Left ventricle myocardium inferior (tissue), 1 donor: ENCODE measurements at regions not wholly inside any gene's neighbourhood (a gene's known extent, or its start where the extent isn't known, plus 50 kb on each side); places are given as distances from the start of the nearest gene placed in this dataset.

ENCODE experiments used
- DNase-seq: peaks from one replicate; pipeline ENCODE4 v3.0.0-alpha.2; 2020
- H3K27ac ChIP-seq: fragments of 200-600 bp; replicated peaks from 2 replicates; pipeline ENCODE4 v1.8.0; 2021
- H3K27me3 ChIP-seq: fragments of 200-600 bp; 2 replicates; pipeline ENCODE4 v1.8.0; 2021; ENCODE audit warnings: low read depth
- H3K36me3 ChIP-seq: fragments of 200-600 bp; 2 replicates; pipeline ENCODE4 v1.8.0; 2021
- H3K4me1 ChIP-seq: fragments of 200-600 bp; 2 replicates; pipeline ENCODE4 v1.8.0; 2021
- H3K4me3 ChIP-seq: fragments of 200-600 bp; 2 replicates; pipeline ENCODE4 v1.8.0; 2021; ENCODE audit warnings: mild to moderate bottlenecking, moderate library complexity
- H3K9me3 ChIP-seq: fragments of 200-600 bp; replicated peaks from 2 replicates; pipeline ENCODE4 v1.8.0; 2021
- intact Hi-C: fragments of 100-400 bp; cut with micrococcal nuclease; formaldehyde crosslinking; loops from one replicate; pipeline ENCODE4 v1.11.0; 2022
- TF ChIP-seq, protein P1 (sequence below): fragments of 200-600 bp; IDR thresholded peaks from 2 replicates; pipeline ENCODE4 v1.8.0; 2021; ENCODE audit warnings: antibody characterized with exemption, mild to moderate bottlenecking, borderline replicate concordance
- donor health status: DM: no; HTN: yes; CAD: no; lungs with severe emphysema.

DNA sequence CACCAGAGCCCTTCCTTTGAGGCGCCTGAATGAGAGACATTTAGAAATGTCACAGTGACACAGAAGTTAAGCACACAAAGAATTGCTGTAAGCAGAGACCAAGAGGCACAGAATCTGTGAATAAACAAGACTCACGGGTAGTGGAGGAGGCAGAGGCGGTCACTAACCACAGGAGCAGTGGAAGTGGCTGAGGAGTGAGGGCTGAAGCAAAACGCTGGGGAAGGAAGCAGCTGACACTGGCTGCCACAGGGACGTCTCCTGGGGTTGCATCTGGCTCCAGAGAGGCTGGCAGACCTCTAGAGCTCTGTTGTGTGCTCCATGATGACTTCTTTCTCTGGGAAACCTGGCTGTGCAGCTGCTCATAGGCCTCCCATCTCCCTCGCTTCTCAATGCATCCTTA lies 65.0 kb upstream of the SLC2A12 start:
- Histone ChIP-seq H3K4me3 (no peak overlapping the region), H3K27me3 (peaks cover 20% of the 10 kb centered on the region), H3K4me1 (no peaks in the 10 kb centered on the region), H3K27ac (no peak overlapping the region), H3K36me3 (no peaks in the 10 kb centered on the region), H3K9me3 (no peaks in the 10 kb centered on the region)
- no peak for DNase-seq
- TF ChIP-seq, protein P1, sequence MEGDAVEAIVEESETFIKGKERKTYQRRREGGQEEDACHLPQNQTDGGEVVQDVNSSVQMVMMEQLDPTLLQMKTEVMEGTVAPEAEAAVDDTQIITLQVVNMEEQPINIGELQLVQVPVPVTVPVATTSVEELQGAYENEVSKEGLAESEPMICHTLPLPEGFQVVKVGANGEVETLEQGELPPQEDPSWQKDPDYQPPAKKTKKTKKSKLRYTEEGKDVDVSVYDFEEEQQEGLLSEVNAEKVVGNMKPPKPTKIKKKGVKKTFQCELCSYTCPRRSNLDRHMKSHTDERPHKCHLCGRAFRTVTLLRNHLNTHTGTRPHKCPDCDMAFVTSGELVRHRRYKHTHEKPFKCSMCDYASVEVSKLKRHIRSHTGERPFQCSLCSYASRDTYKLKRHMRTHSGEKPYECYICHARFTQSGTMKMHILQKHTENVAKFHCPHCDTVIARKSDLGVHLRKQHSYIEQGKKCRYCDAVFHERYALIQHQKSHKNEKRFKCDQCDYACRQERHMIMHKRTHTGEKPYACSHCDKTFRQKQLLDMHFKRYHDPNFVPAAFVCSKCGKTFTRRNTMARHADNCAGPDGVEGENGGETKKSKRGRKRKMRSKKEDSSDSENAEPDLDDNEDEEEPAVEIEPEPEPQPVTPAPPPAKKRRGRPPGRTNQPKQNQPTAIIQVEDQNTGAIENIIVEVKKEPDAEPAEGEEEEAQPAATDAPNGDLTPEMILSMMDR: no peak
- intact Hi-C loops: no loop called here

DNA sequence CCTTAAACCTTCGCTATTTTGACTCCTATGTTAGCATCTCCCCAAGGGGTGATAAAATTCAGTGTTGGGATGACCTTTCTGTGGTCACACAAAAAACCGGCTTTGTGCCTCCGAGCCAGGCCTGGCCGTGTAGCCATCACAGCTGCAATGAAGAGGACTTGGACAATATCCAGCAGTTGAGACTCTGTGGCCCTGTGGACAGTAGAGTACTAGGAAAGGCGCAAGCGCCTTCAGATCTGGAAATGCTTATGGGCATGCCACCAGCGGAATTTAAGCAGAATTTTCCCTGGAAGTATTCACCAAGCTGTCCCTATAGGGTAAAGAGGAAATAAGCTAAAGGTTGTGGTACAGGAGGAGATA lies 63.3 kb upstream of the SLC2A12 start:
- no peak overlapping the region for H3K27ac ChIP-seq
- H3K27me3 ChIP-seq: peaks cover 20% of the 10 kb centered on the region
- no peaks in the 10 kb centered on the region for H3K36me3 ChIP-seq
- H3K4me3 ChIP-seq: peak overlapping the region; percentile 19
- DNase-seq: no peak
- H3K9me3 ChIP-seq: no peaks in the 10 kb centered on the region
- TF ChIP-seq, protein P1: no peak
- H3K4me1 ChIP-seq: no peaks in the 10 kb centered on the region
- intact Hi-C loops: no loop called here

DNA sequence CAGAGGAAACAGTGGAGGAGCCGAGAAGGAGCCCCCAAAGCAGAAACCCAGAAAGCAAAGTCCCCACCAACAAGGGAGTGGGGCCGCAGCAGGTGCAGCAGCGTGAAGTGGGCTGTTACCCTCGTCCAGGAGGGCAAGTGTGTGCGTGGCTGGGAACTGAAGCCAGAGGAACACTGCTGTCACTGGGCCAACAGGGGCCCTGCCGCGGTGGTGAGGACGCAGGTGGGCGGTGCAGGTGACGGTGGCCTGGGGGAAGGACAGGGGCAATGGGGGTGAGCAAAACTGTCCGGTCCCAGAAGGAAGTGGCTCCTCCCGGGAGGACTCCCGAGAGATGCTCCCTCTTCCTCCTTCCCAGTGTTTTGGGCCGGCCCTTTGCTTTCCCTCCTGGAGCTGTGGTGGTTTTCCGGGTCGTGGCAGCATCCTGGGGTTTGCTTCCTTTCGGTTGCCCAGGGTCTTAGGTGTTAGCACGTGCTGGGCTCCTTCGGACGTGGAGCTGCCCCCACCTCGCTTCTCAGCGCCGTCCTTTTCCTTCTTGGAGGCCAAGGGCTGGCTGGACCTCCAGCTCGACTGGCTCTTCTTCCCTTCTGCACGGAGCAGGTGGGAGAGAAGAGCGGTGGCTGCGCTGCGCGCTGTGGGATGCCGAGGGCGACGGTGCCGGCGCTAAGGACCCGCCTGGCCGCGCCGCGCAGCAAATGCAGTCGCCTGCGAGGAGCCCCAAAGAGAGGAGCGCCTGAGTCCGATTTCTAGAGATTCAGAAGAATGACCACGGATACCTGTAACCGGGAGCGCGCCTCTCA lies 62.7 kb upstream of the SLC2A12 start:
- Histone ChIP-seq H3K4me3 (peak overlapping the region; percentile 19), H3K36me3 (no peaks in the 10 kb centered on the region), H3K27ac (no peak overlapping the region), H3K4me1 (no peaks in the 10 kb centered on the region), H3K9me3 (no peaks in the 10 kb centered on the region), H3K27me3 (peaks cover 20% of the 10 kb centered on the region)
- TF ChIP-seq, protein P1: no peak
- DNase-seq: no peak
- intact Hi-C loops: no loop called here

DNA sequence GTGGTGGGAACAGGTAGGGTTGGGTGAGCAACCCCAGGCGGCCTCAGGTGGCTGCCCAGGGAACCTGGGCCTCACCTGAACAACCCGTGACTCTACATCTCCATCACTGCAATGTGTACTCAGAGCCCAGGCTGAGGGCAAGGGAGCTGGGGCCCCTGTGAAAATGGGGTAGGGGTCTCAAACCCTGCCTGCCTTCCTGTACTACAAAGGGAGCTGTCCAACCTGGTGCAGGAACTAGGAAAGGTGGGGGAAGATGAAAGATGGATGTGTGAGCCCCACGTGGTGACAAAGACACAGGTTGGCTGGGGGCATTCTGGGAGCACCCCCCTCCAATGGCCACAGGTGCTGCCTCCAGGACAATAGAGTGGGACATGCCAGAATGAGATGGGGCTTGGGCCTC lies 62.1 kb upstream of the SLC2A12 start:
- no peak overlapping the region for H3K4me3 ChIP-seq
- no peaks in the 10 kb centered on the region for H3K4me1 ChIP-seq
- H3K27ac ChIP-seq: no peak overlapping the region
- intact Hi-C loops: no loop called here
- DNase-seq: no peak
- no peaks in the 10 kb centered on the region for H3K36me3 ChIP-seq
- peaks cover 20% of the 10 kb centered on the region for H3K27me3 ChIP-seq
- TF ChIP-seq, protein P1: no peak
- no peaks in the 10 kb centered on the region for H3K9me3 ChIP-seq

DNA sequence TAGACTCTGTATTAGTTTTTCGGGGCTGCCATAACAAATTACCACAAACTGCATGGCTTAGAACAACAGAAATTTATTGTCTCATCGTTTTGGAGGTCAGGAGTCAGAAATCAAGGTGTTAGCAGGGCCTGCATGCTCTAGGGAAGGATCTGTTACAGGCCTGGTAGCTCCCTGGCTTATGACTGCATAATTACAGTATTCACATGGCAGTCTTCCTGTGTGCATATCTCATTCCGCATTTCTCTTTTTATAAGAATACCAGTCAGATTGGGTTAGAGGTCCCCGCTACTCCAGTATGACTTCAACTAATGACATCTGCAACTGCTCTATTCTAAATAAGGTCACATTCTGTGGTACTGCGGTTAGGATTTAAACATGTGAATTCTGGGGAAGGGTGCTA lies 59.3 kb upstream of the SLC2A12 start:
- TF ChIP-seq, protein P1: no peak
- H3K27ac ChIP-seq: no peak overlapping the region
- H3K36me3 ChIP-seq: no peaks in the 10 kb centered on the region
- H3K4me1 ChIP-seq: no peaks in the 10 kb centered on the region
- intact Hi-C loops: no loop called here
- no peak overlapping the region for H3K4me3 ChIP-seq
- no peak for DNase-seq
- peaks cover 20% of the 10 kb centered on the region for H3K27me3 ChIP-seq
- H3K9me3 ChIP-seq: no peaks in the 10 kb centered on the region
